Uterus (tissue), 3 donors: ENCODE measurements at regions not wholly inside any gene's neighbourhood (a gene's known extent, or its start where the extent isn't known, plus 50 kb on each side); places are given as distances from the start of the nearest gene placed in this dataset.

Experiments
- DNase-seq, 2 donors: peaks; one replicate each; pipeline ENCODE4 v3.0.0-alpha.2; 2019 to 2020
- H3K27ac ChIP-seq, 2 donors: fragments of 200-600 bp; sonication (generic); 1 replicate in 1 of 2; 2 replicates in 1 of 2; pipeline ENCODE4 v1.5.1; 2016 to 2018
- H3K27me3 ChIP-seq, 2 donors: fragments of 200-600 bp; sonication (generic); one replicate each; pipeline ENCODE4 v1.5.1; 2018 to 2019; ENCODE audit warnings: control low read depth in 1 of 2
- H3K36me3 ChIP-seq, 2 donors: fragments of 200-600 bp; sonication (generic); one replicate each; pipeline ENCODE4 v1.5.1; 2019; ENCODE audit warnings: control low read depth in 1 of 2
- H3K4me1 ChIP-seq, 2 donors: fragments of 200-600 bp; sonication (generic); one replicate each; pipeline ENCODE4 v1.5.1; 2018 to 2019; ENCODE audit warnings: control low read depth in 1 of 2
- H3K4me3 ChIP-seq, 2 donors: fragments of 200-600 bp; sonication (generic); 1 replicate in 1 of 2; 2 replicates in 1 of 2; pipeline ENCODE4 v1.5.1; 2018 to 2019; ENCODE audit warnings: mild to moderate bottlenecking in 1 of 2
- H3K9me3 ChIP-seq, 2 donors: fragments of 200-600 bp; sonication (generic); one replicate each; pipeline ENCODE4 v1.5.1; 2019; ENCODE audit warnings: control low read depth in 1 of 2
- POLR2A ChIP-seq, 2 donors: fragments of 450-650 bp; IDR thresholded peaks; one replicate each; pipeline ENCODE4 v1.6.1; 2016; ENCODE audit warnings: antibody characterized with exemption in 2 of 2, mild to moderate bottlenecking in 1 of 2, moderate library complexity in 1 of 2
- intact Hi-C: fragments of 100-400 bp; cut with DNase I; formaldehyde crosslinking; loops from one replicate; pipeline ENCODE4 v1.15.1; 2023; ENCODE audit warnings: low total_unique reads
- TF ChIP-seq, protein P1 (sequence below), 4 experiments: fragments of 200-600 bp in 2 of 4; fragments of 450-650 bp in 2 of 4; sonication (generic) in 2 of 4; IDR thresholded peaks; one replicate each; pipeline ENCODE4 v1.5.1; 2016 to 2019; ENCODE audit warnings: antibody characterized with exemption in 4 of 4, mild to moderate bottlenecking in 2 of 4, moderate library complexity in 1 of 4
- donor health status: DM: yes; HTN: yes; CAD: no.

DNA sequence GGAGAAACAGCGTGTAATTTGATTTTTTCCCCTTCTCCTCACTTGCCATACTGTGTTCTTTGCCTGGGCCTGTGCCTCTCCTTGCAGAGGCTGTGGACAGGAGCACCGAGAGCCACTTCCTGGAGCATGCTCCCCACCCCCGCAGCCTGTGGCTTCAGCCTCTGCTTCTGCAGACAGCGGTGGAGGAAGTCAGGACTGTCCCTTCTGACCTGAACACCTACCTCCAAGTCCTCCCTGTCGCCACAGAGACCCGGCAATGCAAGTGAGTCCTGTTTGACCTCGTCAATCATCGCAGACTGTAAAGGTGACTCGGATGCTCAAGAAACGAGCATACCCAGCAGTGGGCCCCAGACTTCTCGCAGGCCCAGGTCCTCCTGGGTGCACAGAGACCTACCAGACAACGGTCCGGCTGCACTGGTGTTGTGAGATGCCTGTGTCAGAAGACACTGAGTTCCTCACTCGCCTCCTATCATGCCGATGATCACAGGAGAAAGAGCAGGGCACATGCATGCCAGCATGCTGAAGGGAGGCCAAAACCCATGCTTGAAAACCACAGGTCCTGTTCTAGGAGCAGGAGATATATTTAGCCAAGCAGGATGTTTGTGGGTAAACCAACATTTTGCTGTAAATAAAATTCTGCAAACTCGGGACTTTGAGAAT, 198.8 kb downstream of the AUH start:
- no peaks in the 10 kb centered on the region for H3K36me3 ChIP-seq
- H3K4me1 ChIP-seq, result no peaks in the 10 kb centered on the region
- TF ChIP-seq POLR2A (IDR thresholded peaks at IDR 0.05), result no peak
- TF ChIP-seq, protein P1, sequence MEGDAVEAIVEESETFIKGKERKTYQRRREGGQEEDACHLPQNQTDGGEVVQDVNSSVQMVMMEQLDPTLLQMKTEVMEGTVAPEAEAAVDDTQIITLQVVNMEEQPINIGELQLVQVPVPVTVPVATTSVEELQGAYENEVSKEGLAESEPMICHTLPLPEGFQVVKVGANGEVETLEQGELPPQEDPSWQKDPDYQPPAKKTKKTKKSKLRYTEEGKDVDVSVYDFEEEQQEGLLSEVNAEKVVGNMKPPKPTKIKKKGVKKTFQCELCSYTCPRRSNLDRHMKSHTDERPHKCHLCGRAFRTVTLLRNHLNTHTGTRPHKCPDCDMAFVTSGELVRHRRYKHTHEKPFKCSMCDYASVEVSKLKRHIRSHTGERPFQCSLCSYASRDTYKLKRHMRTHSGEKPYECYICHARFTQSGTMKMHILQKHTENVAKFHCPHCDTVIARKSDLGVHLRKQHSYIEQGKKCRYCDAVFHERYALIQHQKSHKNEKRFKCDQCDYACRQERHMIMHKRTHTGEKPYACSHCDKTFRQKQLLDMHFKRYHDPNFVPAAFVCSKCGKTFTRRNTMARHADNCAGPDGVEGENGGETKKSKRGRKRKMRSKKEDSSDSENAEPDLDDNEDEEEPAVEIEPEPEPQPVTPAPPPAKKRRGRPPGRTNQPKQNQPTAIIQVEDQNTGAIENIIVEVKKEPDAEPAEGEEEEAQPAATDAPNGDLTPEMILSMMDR (IDR thresholded peaks at IDR 0.05), result no peak
- no peak for DNase-seq
- H3K9me3 ChIP-seq, result no peaks in the 10 kb centered on the region
- no peak overlapping the region for H3K27ac ChIP-seq
- no peak overlapping the region for H3K4me3 ChIP-seq
- H3K27me3 ChIP-seq, result no peaks in the 10 kb centered on the region
- intact Hi-C loops, result no loop called here

DNA sequence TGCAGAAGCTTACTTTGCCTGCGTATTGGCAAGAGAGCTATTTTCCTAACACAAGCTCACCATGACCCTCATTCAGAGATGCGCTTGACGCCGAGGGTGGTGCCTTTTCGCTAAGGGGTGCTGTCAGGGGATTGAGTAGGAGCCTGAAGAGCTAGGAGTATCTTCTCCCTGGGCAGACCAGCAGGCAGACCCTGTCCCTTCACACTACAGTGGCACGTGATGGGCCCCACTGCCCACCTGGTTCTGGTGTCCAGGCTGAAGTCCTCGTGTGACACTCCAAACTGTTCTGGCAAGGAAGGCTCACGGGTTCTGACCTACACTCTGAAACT, 198.3 kb downstream of the AUH start:
- DNase-seq, result no peak
- TF ChIP-seq POLR2A (IDR thresholded peaks at IDR 0.05), result no peak
- TF ChIP-seq, protein P1 (IDR thresholded peaks at IDR 0.05), result no peak
- no peaks in the 10 kb centered on the region for H3K9me3 ChIP-seq
- H3K36me3 ChIP-seq, result no peaks in the 10 kb centered on the region
- H3K4me3 ChIP-seq, result no peak overlapping the region
- H3K4me1 ChIP-seq, result no peaks in the 10 kb centered on the region
- H3K27me3 ChIP-seq, result no peaks in the 10 kb centered on the region
- intact Hi-C loops, result no loop called here
- no peak overlapping the region for H3K27ac ChIP-seq

- intact Hi-C loops, result no loop called here
- Histone ChIP-seq H3K4me3 (no peak overlapping the region), H3K27me3 (no peaks in the 10 kb centered on the region), H3K27ac (no peak overlapping the region), H3K4me1 (no peaks in the 10 kb centered on the region), H3K9me3 (no peaks in the 10 kb centered on the region), H3K36me3 (no peaks in the 10 kb centered on the region)
- no peak for TF ChIP-seq POLR2A (IDR thresholded peaks at IDR 0.05)
- TF ChIP-seq, protein P1 (IDR thresholded peaks at IDR 0.05), result no peak
- no peak for DNase-seq
Observed at GRCh38 chr9:91163773-91164471, 197.8 kb downstream of the AUH start.
